IMR-90 (cell line): ENCODE measurements at regions not wholly inside any gene's neighbourhood (a gene's known extent, or its start where the extent isn't known, plus 50 kb on each side); places are given as distances from the start of the nearest gene placed in this dataset.

Experiments
- ATAC-seq: fragments of 200-7000 bp; cut with Tn5 transposase; 2 replicates; pipeline ENCODE4 v1.9.1; 2020; ENCODE audit warnings: low read depth, mild to moderate bottlenecking, moderate library complexity
- BruUV-seq: library from RNA; stranded (reverse); fragments of 400-500 nt; replicated peaks from 2 replicates; lab custom pipeline; 2021; lab: Mats Ljungman, UMichigan
- CTCF ChIA-PET: fragments of 300-600 bp; formaldehyde crosslinking; extraction: SDS; loops from one replicate; lab custom pipeline; 2021; ENCODE audit warnings: antibody characterized with exemption; lab: Yijun Ruan, JAX
- POLR2A ChIA-PET: fragments of 300-600 bp; sonication (Branson Sonifier 250); formaldehyde crosslinking; loops from one replicate; lab custom pipeline; 2022; ENCODE audit warnings: antibody characterized with exemption; ENCODE audit not compliant: unreplicated experiment; lab: Charles Lee
- DNase-seq: peaks from one replicate; pipeline ENCODE4 v3.0.0; 2013
- H2AFZ ChIP-seq: replicated peaks from 2 replicates; pipeline ENCODE3; 2013; ENCODE audit warnings: low read length, mild to moderate bottlenecking; ENCODE audit not compliant: poor library complexity
- H2AK5ac ChIP-seq: 2 replicates; pipeline ENCODE4 v1.6.1; 2013; ENCODE audit warnings: low read depth, low read length, inconsistent platforms
- H2AK9ac ChIP-seq: replicated peaks from 2 replicates; pipeline ENCODE3; 2013; ENCODE audit warnings: mild to moderate bottlenecking, low read depth, low read length, moderate library complexity; ENCODE audit not compliant: poor library complexity
- H2BK120ac ChIP-seq: 2 replicates; pipeline ENCODE4 v1.6.1; 2013; ENCODE audit warnings: low read depth, low read length, inconsistent platforms
- H2BK15ac ChIP-seq: 3 replicates; pipeline ENCODE4 v1.6.1; 2013; ENCODE audit warnings: low read depth, low read length, inconsistent platforms
- H2BK20ac ChIP-seq: 2 replicates; pipeline ENCODE4 v1.6.1; 2013; ENCODE audit warnings: low read depth, mild to moderate bottlenecking, inconsistent platforms, low read length, moderate library complexity
- H2BK5ac ChIP-seq: 2 replicates; pipeline ENCODE4 v1.6.1; 2013; ENCODE audit warnings: mild to moderate bottlenecking, low read depth, low read length, inconsistent platforms; ENCODE audit not compliant: poor library complexity, severe bottlenecking
- H3K14ac ChIP-seq: replicated peaks from 2 replicates; pipeline ENCODE4 v1.6.1; 2013; ENCODE audit warnings: low read depth, low read length, inconsistent platforms
- H3K18ac ChIP-seq: 2 replicates; pipeline ENCODE4 v1.6.1; 2013; ENCODE audit warnings: low read depth, low read length, control low read depth
- H3K23ac ChIP-seq: 2 replicates; pipeline ENCODE4 v1.6.1; 2013; ENCODE audit warnings: low read depth, low read length, inconsistent platforms
- H3K27ac ChIP-seq: 2 replicates; pipeline ENCODE4 v1.5.1; 2013; ENCODE audit warnings: mild to moderate bottlenecking, control low read depth, low read length; ENCODE audit not compliant: insufficient read depth
- H3K27me3 ChIP-seq: 2 replicates; pipeline ENCODE4 v1.6.1; 2013; ENCODE audit warnings: low read length; ENCODE audit not compliant: control insufficient read depth, insufficient read depth
- H3K36me3 ChIP-seq: 2 replicates; pipeline ENCODE4 v1.6.1; 2013; ENCODE audit warnings: low read length, mixed read lengths; ENCODE audit not compliant: control insufficient read depth, insufficient read depth
- H3K4ac ChIP-seq: 2 replicates; pipeline ENCODE4 v1.6.1; 2013; ENCODE audit warnings: low read depth, low read length, inconsistent platforms
- H3K4me1 ChIP-seq: 2 replicates; pipeline ENCODE4 v1.6.1; 2013; ENCODE audit warnings: low read length, mixed read lengths; ENCODE audit not compliant: control insufficient read depth, insufficient read depth
- H3K4me2 ChIP-seq: 2 replicates; pipeline ENCODE4 v1.6.1; 2013; ENCODE audit warnings: low read depth, mild to moderate bottlenecking, control low read depth, low read length, moderate library complexity
- H3K4me3 ChIP-seq: 2 replicates; pipeline ENCODE4 v1.5.1; 2013; ENCODE audit warnings: low read depth, mild to moderate bottlenecking, control low read depth, low read length, moderate library complexity; ENCODE audit not compliant: insufficient read depth
- H3K56ac ChIP-seq: 2 replicates; pipeline ENCODE4 v1.6.1; 2013; ENCODE audit warnings: low read length, inconsistent platforms; ENCODE audit not compliant: insufficient read depth; ENCODE audit errors: extremely low read depth
- H3K79me1 ChIP-seq, 2 experiments: 2 replicates each; pipeline ENCODE4 v1.6.1; 2013; ENCODE audit warnings: low read length in 2 of 2, inconsistent platforms in 1 of 2, low read depth in 1 of 2
- H3K9ac ChIP-seq: 2 replicates; pipeline ENCODE4 v1.6.1; 2013; ENCODE audit warnings: low read depth, low read length, control low read depth
- H3K9me1 ChIP-seq: 2 replicates; pipeline ENCODE4 v1.6.1; 2013; ENCODE audit warnings: low read length, inconsistent platforms; ENCODE audit not compliant: insufficient read depth
- H3K9me3 ChIP-seq: 2 replicates; pipeline ENCODE4 v1.6.1; 2013; ENCODE audit warnings: low read length; ENCODE audit not compliant: control insufficient read depth, insufficient read depth
- H4K20me1 ChIP-seq: 2 replicates; pipeline ENCODE4 v1.6.1; 2013; ENCODE audit warnings: low read length, inconsistent platforms; ENCODE audit not compliant: insufficient read depth
- H4K5ac ChIP-seq: 2 replicates; pipeline ENCODE4 v1.6.1; 2013; ENCODE audit warnings: mild to moderate bottlenecking, low read depth, low read length, control low read depth
- H4K8ac ChIP-seq, 2 experiments: 2 replicates each; pipeline ENCODE4 v1.6.1; 2013; ENCODE audit warnings: low read depth in 2 of 2, low read length in 2 of 2, control low read depth in 1 of 2, inconsistent platforms in 1 of 2
- H4K91ac ChIP-seq: 2 replicates; pipeline ENCODE4 v1.6.1; 2013; ENCODE audit warnings: low read depth, low read length, inconsistent platforms; ENCODE audit not compliant: insufficient read depth
- BHLHE40 ChIP-seq: fragments of 150-350 bp; IDR thresholded peaks from 2 replicates; pipeline ENCODE4 v1.6.1; 2016; ENCODE audit warnings: mild to moderate bottlenecking, low read depth, low read length
- CEBPB ChIP-seq: IDR thresholded peaks from 2 replicates; pipeline ENCODE4 v1.6.1; 2012; ENCODE audit warnings: low read depth, low read length, improper control_type of control experiment
- CHD1 ChIP-seq: IDR thresholded peaks from 2 replicates; pipeline ENCODE4 v1.6.1; 2012; ENCODE audit warnings: low read depth, low read length, improper control_type of control experiment
- CTCF ChIP-seq: conservative IDR thresholded peaks from 2 replicates; pipeline ENCODE4 v1.5.1; 2012; ENCODE audit warnings: mild to moderate bottlenecking, low read depth, low read length, improper control_type of control experiment
- ELK1 ChIP-seq: fragments of 150-350 bp; IDR thresholded peaks from 2 replicates; pipeline ENCODE4 v1.6.1; 2016; ENCODE audit warnings: low read depth, mild to moderate bottlenecking, low read length, moderate library complexity, borderline replicate concordance
- FOS ChIP-seq: fragments of 150-350 bp; IDR thresholded peaks from 2 replicates; pipeline ENCODE4 v1.6.1; 2016; ENCODE audit warnings: low read depth, low read length
- MAZ ChIP-seq: IDR thresholded peaks from 2 replicates; pipeline ENCODE4 v1.6.1; 2012; ENCODE audit warnings: low read depth, mild to moderate bottlenecking, low read length, improper control_type of control experiment, moderate library complexity, borderline replicate concordance
- MXI1 ChIP-seq: IDR thresholded peaks from 2 replicates; pipeline ENCODE4 v1.6.1; 2012; ENCODE audit warnings: low read depth, mild to moderate bottlenecking, low read length, moderate library complexity, borderline replicate concordance
- NFE2L2 ChIP-seq: fragments of 150-350 bp; IDR thresholded peaks from 2 replicates; pipeline ENCODE4 v1.6.1; 2016; ENCODE audit warnings: low read depth, mild to moderate bottlenecking, low read length
- POLR2A ChIP-seq: IDR thresholded peaks from 2 replicates; pipeline ENCODE4 v1.6.1; 2012; ENCODE audit warnings: mild to moderate bottlenecking, low read depth, low read length
- RAD21 ChIP-seq: IDR thresholded peaks from 2 replicates; pipeline ENCODE4 v1.6.1; 2012; ENCODE audit warnings: low read length, improper control_type of control experiment
- RCOR1 ChIP-seq: IDR thresholded peaks from 2 replicates; pipeline ENCODE4 v1.6.1; 2012; ENCODE audit warnings: mild to moderate bottlenecking, low read length, improper control_type of control experiment; ENCODE audit not compliant: insufficient replicate concordance
- WGBS, 2 experiments: methylation state at CpG; one replicate each; pipeline versions ENCODE4 v1.1.5 to v1.1.7; 2013; ENCODE audit warnings: missing lambda C conversion rate in 2 of 2; ENCODE audit not compliant: insufficient read length in 1 of 2; ENCODE audit errors: extremely low coverage in 2 of 2; 5-methylcytosine and 5-hydroxymethylcytosine counted together
- dilution Hi-C: fragments of 300-500 bp; cut with HindIII; formaldehyde crosslinking; loops from one replicate; pipeline ENCODE4 v1.14.3; 2018; ENCODE audit warnings: low sequenced_read_pairs; ENCODE audit not compliant: unreplicated experiment
- in situ Hi-C: fragments of 300-500 bp; cut with MboI; formaldehyde crosslinking; loops from 3 replicates; pipeline ENCODE4 v1.14.3; 2019; ENCODE audit warnings: low sequenced_read_pairs, inconsistent platforms, mixed read lengths
- intact Hi-C: fragments of 100-400 bp; cut with micrococcal nuclease; formaldehyde crosslinking; loops from 2 replicates; pipeline ENCODE4 v1.10.0; 2022

- TF ChIP-seq ELK1: no peak
- TF ChIP-seq RAD21: no peak
- no peak for TF ChIP-seq MXI1
- no peak for TF ChIP-seq BHLHE40
These were observed 51.3 kb downstream of the PTPRS start (continued) for GRCh38 chr19:5289060-5289990.

GRCh38 chr19:5288347-5288739 lies 52.3 kb downstream of the PTPRS start:
- in situ Hi-C loops (no loop called here), dilution Hi-C loops (no loop called here), intact Hi-C loops (no loop called here)
- H3K9me3 ChIP-seq: no peaks in the 10 kb centered on the region
- H2AK9ac ChIP-seq: no peak overlapping the region
- no peak overlapping the region for H2BK120ac ChIP-seq
- H2BK20ac ChIP-seq: no peak overlapping the region
- H4K91ac ChIP-seq: no peak overlapping the region
- H3K14ac ChIP-seq: no peak overlapping the region
- 93% methylated on average over 2 of the region's 4 CpGs; no CpG with 5 or more reads in 1 of the 2 experiments for WGBS, 2 experiments
- H3K9me1 ChIP-seq: 0 out of 2 replicates have a peak, but pooled peaks cover 6% of the 10 kb centered on the region
- no peak overlapping the region for H3K4me2 ChIP-seq
- H4K20me1 ChIP-seq: peaks cover 73% of the 10 kb centered on the region
- no peak overlapping the region for H3K9ac ChIP-seq
- CTCF ChIA-PET: no interaction called here
- peaks cover 7% of the 10 kb centered on the region for H3K4me1 ChIP-seq
- H2BK5ac ChIP-seq: no peak overlapping the region
- no peak for ATAC-seq
- H3K36me3 ChIP-seq: peaks cover 18% of the 10 kb centered on the region
- H4K5ac ChIP-seq: no peak overlapping the region
- H3K56ac ChIP-seq: no peak overlapping the region
- no peak overlapping the region for H2AFZ ChIP-seq
- DNase-seq: no peak
- BruUV-seq: no TSS peak
- H3K23ac ChIP-seq: no peak overlapping the region
- H3K79me1 ChIP-seq: peaks cover 33 to 69% of the 10 kb centered on the region in 2 experiments
- no peak overlapping the region for H3K18ac ChIP-seq
- H2AK5ac ChIP-seq: no peak overlapping the region
- no peak overlapping the region for H3K4ac ChIP-seq
- H3K4me3 ChIP-seq: no peak overlapping the region
- no peak overlapping the region for H3K27ac ChIP-seq
- H3K27me3 ChIP-seq: no peaks in the 10 kb centered on the region
- H4K8ac ChIP-seq: no peak overlapping the region
- no peak overlapping the region for H2BK15ac ChIP-seq
- POLR2A ChIA-PET: no interaction called here
- TF ChIP-seq RCOR1 (no peak), FOS (no peak), NFE2L2 (no peak), BHLHE40 (no peak), CEBPB (no peak), MAZ (no peak), CHD1 (no peak), CTCF (no peak), ELK1 (no peak), POLR2A (no peak)
